Fibroblast of the aortic adventitia (primary cell): ENCODE measurements at regions not wholly inside any gene's neighbourhood (a gene's known extent, or its start where the extent isn't known, plus 50 kb on each side); places are given as distances from the start of the nearest gene placed in this dataset.
A peak's percentile ranks its signal among the peaks of the same experiment; 100 is the strongest.

ENCODE experiments used
- DNase-seq: peaks from one replicate; pipeline ENCODE4 v3.0.0-alpha.2; 2010; ENCODE audit warnings: low read depth
- H3K4me3 ChIP-seq: 2 replicates; pipeline ENCODE4 v1.5.1; 2011; ENCODE audit warnings: low read depth, mild to moderate bottlenecking, control low read depth, low read length, moderate library complexity
- TF ChIP-seq, protein P1 (sequence below): IDR thresholded peaks from 2 replicates; pipeline ENCODE4 v1.5.1; 2011; ENCODE audit warnings: mild to moderate bottlenecking, low read length, control low read depth, inconsistent platforms; ENCODE audit not compliant: insufficient read depth

DNA sequence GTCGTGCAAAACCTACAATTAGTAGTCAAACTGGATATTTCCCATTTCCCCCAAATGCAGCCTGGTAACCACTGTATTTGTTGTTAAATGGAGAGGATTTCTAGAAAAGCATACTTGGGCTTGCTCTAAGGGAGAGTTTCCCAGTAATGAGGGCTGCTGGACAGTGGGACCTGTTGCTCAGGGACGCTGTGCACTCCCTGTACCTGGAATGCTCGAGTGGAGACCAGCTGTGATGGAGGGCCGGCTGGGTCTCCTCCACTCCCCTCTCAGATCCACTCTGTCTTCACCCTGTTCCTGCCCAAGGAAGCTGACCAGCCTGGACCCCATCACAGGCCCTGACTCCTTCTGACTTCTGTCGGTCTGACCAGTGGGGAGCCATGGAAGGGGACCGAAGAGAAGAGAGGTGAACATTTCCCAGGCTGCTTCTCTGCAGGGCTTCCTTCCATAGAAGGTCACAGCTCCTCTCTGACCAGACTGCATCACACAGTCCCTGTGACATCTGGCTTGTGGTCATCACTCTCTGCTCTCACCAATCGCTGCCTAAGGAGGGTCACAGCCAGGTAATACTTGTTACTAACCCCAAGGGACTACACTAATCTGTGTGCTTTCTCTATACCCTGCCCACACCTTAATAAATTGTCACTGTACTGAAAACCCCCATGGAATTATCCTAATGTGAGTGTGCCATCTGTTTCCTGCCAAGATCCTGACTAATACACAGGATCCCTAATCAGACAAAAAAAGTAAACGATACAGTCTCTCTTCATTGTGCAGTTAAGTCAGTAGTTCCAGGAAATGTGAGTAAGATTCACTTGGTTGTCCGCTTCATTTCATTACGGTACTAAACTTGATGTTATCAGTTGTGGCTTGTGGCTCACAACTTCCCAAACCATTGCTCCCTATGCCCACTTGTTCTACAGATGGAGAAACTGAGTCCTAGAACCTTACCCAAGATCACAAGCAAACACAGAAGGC is 102.4 kb downstream of the CCT6B start:
- no peak for DNase-seq
- TF ChIP-seq, protein P1, sequence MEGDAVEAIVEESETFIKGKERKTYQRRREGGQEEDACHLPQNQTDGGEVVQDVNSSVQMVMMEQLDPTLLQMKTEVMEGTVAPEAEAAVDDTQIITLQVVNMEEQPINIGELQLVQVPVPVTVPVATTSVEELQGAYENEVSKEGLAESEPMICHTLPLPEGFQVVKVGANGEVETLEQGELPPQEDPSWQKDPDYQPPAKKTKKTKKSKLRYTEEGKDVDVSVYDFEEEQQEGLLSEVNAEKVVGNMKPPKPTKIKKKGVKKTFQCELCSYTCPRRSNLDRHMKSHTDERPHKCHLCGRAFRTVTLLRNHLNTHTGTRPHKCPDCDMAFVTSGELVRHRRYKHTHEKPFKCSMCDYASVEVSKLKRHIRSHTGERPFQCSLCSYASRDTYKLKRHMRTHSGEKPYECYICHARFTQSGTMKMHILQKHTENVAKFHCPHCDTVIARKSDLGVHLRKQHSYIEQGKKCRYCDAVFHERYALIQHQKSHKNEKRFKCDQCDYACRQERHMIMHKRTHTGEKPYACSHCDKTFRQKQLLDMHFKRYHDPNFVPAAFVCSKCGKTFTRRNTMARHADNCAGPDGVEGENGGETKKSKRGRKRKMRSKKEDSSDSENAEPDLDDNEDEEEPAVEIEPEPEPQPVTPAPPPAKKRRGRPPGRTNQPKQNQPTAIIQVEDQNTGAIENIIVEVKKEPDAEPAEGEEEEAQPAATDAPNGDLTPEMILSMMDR: no peak
- H3K4me3 ChIP-seq: no peak overlapping the region

DNA sequence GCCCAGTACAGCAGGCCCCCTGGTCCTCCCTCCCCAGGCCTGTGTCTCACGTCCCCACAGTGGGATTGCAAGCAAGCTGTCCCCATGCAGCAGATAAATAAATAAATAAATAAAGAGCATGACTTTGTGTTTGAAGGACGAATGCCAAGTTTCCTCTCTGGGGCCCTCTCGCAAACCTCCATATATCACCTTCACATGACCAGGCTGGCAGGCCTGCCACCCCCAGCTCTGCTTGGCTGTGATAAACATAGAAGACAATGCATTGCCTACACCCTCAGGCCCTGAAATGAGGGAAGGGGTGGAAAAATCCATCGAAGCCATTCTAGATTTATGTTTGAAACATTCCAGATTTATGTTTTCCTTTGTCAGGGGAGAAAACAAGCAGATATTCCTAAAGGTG is 107.3 kb downstream of the CCT6B start:
- no peak overlapping the region for H3K4me3 ChIP-seq
- no peak for DNase-seq
- TF ChIP-seq, protein P1: no peak

DNA sequence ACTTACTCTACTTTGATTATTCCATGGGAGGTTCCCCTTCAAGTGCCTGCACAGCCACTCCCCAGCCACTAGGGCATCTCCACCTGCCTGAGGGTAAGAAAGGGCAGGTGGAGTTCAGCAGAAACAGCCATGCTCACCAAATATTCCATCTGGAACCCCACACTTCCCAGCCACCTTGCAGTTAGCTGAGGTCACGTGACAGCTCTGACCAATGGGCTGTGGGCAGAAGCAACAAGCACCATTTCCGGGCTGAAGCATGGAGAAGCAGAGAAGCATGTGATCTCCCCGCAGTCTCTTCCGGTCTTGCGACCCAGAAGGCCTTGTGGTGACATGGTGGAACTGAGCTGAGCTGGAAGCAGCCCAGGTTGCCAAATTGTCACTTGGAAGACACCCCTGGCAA is 108.6 kb downstream of the CCT6B start:
- TF ChIP-seq, protein P1: no peak
- no peak overlapping the region for H3K4me3 ChIP-seq
- no peak for DNase-seq

DNA sequence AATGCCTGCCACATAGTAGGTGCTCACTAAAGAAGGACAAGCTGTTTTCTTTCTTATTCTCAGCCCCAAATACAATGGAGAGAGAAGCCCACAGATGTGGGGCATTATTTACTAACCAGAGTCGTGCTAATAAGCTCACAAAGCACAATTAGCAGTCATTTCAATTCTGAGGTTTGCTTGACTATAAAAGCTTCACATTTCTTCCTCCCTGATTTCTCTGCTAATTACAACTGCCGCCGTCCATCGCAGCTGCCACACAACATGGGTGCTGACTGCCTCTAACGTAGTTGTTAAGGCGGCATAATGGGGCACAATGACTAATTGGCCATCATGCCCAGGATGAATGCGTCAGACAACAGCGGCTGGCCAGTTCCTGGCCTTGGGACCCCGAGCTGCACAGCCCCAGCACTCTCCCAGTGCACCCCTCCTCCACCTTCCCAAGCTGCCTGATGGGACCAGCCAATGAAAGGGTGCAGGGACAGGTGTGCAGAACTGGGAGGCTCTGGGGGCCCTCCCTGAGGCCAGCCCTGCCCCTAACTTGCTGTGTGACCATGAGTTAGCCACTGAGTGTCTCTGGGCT is 109.2 kb downstream of the CCT6B start:
- TF ChIP-seq, protein P1: no peak
- no peak for DNase-seq
- H3K4me3 ChIP-seq: no peak overlapping the region

DNA sequence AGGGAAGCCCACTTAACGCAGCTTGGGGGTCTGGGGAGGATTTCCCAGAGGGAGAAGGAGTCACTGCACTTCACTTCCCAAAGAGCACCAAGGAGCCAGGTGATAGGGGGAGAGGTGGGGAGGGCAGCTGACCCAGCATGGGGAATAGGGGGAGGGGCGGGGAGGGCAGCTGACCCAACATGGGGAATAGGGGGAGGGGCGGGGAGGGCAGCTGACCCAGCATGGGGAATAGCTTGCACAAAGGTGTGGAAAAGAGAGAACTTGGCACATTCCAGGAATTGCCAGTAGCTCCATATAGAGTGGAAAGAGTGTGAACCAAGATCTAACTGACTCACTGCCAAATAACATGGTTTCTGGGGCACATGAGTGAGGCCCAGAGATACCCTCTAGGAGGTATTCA is 110.3 kb downstream of the CCT6B start:
- TF ChIP-seq, protein P1: no peak
- no peak overlapping the region for H3K4me3 ChIP-seq
- no peak for DNase-seq

DNA sequence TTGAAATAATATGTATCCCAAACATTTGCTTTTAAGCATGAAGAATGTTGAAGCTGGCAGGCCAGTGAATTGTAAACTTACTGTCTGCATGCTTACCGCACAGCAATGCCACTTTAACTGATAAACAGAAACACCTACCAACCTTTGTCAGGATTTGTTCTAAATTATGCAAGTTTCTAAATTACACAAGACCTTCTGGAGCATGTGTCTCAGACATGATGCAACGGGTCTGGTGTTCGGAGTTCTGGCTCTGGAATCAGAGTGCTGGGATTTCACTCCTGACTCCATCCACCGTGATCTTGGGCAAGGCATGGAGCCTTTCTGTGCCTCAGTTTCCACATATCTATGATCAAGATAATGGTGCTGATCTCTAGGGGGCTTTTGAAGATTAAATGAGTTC is 111.2 kb downstream of the CCT6B start:
- TF ChIP-seq, protein P1: no peak
- peak; percentile 3 for DNase-seq
- no peak overlapping the region for H3K4me3 ChIP-seq
